Activated naive CD4-positive, alpha-beta T cell treated with anti-CD3 and anti-CD28 coated beads for 36 hours (primary cell): ENCODE measurements at regions not wholly inside any gene's neighbourhood (a gene's known extent, or its start where the extent isn't known, plus 50 kb on each side); places are given as distances from the start of the nearest gene placed in this dataset.

Experiments used
- CTCF ChIA-PET: fragments of 350-600 bp; sonication (Branson Sonifier 250); formaldehyde crosslinking; loops from one replicate; lab custom pipeline; 2021; ENCODE audit warnings: antibody characterized with exemption; lab: Charles Lee
- DNase-seq: peaks from one replicate; pipeline ENCODE4 v3.0.0-alpha.2; 2020
- H3K27ac Mint-ChIP-seq: one replicate; pipeline ENCODE4 v1.8.0; 2021; ENCODE audit warnings: mild to moderate bottlenecking, mixed read lengths
- H3K27me3 Mint-ChIP-seq: one replicate; pipeline ENCODE4 v1.8.0; 2021; ENCODE audit warnings: low read depth, mixed read lengths
- H3K36me3 Mint-ChIP-seq: one replicate; pipeline ENCODE4 v1.8.0; 2021; ENCODE audit warnings: low read depth, mixed read lengths
- H3K4me1 Mint-ChIP-seq: one replicate; pipeline ENCODE4 v1.8.0; 2021; ENCODE audit warnings: low read depth, mixed read lengths
- H3K4me3 Mint-ChIP-seq: one replicate; pipeline ENCODE4 v1.8.0; 2021; ENCODE audit warnings: mild to moderate bottlenecking, moderate library complexity, mixed read lengths
- H3K9me3 Mint-ChIP-seq: one replicate; pipeline ENCODE4 v1.8.0; 2021; ENCODE audit warnings: mixed read lengths
- intact Hi-C: fragments of 100-400 bp; cut with micrococcal nuclease; formaldehyde crosslinking; loops from one replicate; pipeline ENCODE4 v1.15.1; 2023

DNA sequence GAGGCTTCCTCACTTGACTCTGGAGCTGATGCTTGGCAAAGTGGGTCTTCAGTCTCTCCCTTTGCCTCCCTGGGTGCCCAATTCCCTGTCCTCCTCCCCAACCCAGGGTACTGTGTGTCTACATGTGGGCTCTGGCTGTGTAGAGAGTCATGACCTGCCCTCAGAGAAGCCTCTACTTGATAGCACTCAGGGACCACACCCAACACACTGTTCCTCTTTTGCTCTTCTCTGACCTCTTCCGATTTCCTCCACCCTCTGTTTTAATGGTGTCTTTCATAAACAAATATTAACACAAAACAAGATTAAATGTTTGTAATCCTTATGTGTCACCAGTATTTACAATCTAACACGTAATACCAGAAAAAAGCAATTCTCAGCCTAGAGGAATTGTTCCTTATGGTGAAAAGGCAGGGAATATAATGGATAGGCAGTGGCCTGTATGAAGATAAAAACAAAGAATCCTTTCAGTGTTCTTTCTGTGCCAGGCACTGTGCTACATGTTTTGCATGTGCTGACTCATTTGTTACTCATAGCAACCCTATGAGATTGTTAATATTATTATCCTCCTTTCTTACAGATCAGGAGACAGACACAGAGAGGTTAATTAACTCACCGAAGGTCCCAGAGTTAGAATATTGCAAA is 58.2 kb downstream of the HSD3B1 start:
- H3K9me3 Mint-ChIP-seq: no peaks in the 10 kb centered on the region
- H3K27ac Mint-ChIP-seq: no peak overlapping the region
- CTCF ChIA-PET: no interaction called here
- intact Hi-C loops: no loop called here
- peaks cover 12% of the 10 kb centered on the region for H3K27me3 Mint-ChIP-seq
- no peaks in the 10 kb centered on the region for H3K4me1 Mint-ChIP-seq
- no peak for DNase-seq
- no peaks in the 10 kb centered on the region for H3K36me3 Mint-ChIP-seq
- H3K4me3 Mint-ChIP-seq: no peak overlapping the region

DNA sequence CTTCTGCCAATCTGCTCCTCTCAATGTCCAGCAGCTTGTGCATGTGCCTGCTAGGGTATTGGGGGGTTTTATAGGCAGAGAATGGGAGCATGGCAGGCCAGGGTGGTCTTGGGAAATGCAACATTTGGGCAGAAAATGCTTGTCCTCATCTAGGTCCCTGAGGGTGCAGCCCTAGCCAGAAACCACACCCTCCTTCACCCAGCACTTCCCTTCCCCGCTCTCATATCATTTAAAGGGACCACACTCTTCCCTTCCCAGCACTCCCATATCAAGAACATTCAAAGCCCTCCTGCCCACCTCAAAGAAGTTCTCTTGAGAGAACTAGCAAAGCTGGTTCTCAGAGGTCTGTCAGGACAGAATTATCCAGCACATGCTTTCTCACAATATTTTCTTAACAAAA is 62.1 kb downstream of the HSD3B1 start:
- no peak overlapping the region for H3K4me3 Mint-ChIP-seq
- H3K27me3 Mint-ChIP-seq: peaks cover 16% of the 10 kb centered on the region
- intact Hi-C loops: no loop called here
- no peaks in the 10 kb centered on the region for H3K4me1 Mint-ChIP-seq
- no peaks in the 10 kb centered on the region for H3K9me3 Mint-ChIP-seq
- CTCF ChIA-PET: interaction anchor here (2.2 kb wide), 1 partner anchor 11 kb away, joined by 6 read pairs; no protein-coding TSS in a partner anchor
- no peaks in the 10 kb centered on the region for H3K36me3 Mint-ChIP-seq
- no peak overlapping the region for H3K27ac Mint-ChIP-seq
- no peak for DNase-seq
